GM23248 (cell line): ENCODE measurements at regions not wholly inside any gene's neighbourhood (a gene's known extent, or its start where the extent isn't known, plus 50 kb on each side); places are given as distances from the start of the nearest gene placed in this dataset.
"Not testable (repeated sequence)": the region's sequence is repeated elsewhere in the genome, so short reads cannot be mapped to it uniquely, and the experiment has no call there.

ENCODE experiments used
- DNase-seq: peaks from one replicate; pipeline ENCODE4 v3.0.0-alpha.2; 2015
- H2AFZ ChIP-seq: fragments of 200-600 bp; sonication (generic); 2 replicates; pipeline ENCODE4 v1.6.1; 2016; ENCODE audit warnings: antibody characterized with exemption
- H3F3A ChIP-seq: fragments of 200-600 bp; sonication (generic); 2 replicates; pipeline ENCODE4 v1.6.1; 2016; ENCODE audit warnings: mild to moderate bottlenecking, antibody characterized with exemption, mixed run types; ENCODE audit not compliant: insufficient read depth
- H3K27ac ChIP-seq: fragments of 200-600 bp; sonication (generic); 2 replicates; pipeline ENCODE4 v1.5.1; 2016; ENCODE audit warnings: mild to moderate bottlenecking
- H3K27me3 ChIP-seq: fragments of 200-600 bp; sonication (generic); replicated peaks from 2 replicates; pipeline ENCODE4 v1.6.1; 2016; ENCODE audit warnings: mild to moderate bottlenecking; ENCODE audit not compliant: insufficient read depth
- H3K36me3 ChIP-seq: fragments of 200-600 bp; sonication (generic); 2 replicates; pipeline ENCODE4 v1.6.1; 2016; ENCODE audit warnings: low read depth, mild to moderate bottlenecking
- H3K4me1 ChIP-seq: fragments of 200-600 bp; sonication (generic); 2 replicates; pipeline ENCODE4 v1.6.1; 2016; ENCODE audit warnings: mild to moderate bottlenecking; ENCODE audit not compliant: insufficient read depth
- H3K4me2 ChIP-seq: fragments of 200-600 bp; sonication (generic); one replicate; pipeline ENCODE4 v1.6.1; 2016; ENCODE audit warnings: mild to moderate bottlenecking; ENCODE audit not compliant: unreplicated experiment
- H3K4me3 ChIP-seq: fragments of 200-600 bp; sonication (generic); 2 replicates; pipeline ENCODE4 v1.5.1; 2016; ENCODE audit warnings: mild to moderate bottlenecking
- H3K79me2 ChIP-seq: fragments of 200-600 bp; sonication (generic); 2 replicates; pipeline ENCODE4 v1.6.1; 2016; ENCODE audit warnings: mild to moderate bottlenecking; ENCODE audit not compliant: insufficient read depth
- H3K9ac ChIP-seq: fragments of 200-600 bp; sonication (generic); 2 replicates; pipeline ENCODE4 v1.6.1; 2016; ENCODE audit warnings: mild to moderate bottlenecking
- H3K9me2 ChIP-seq: fragments of 200-600 bp; sonication (generic); 2 replicates; pipeline ENCODE4 v1.6.1; 2016; ENCODE audit warnings: mixed run types, mild to moderate bottlenecking, moderate library complexity; ENCODE audit not compliant: insufficient read depth
- H3K9me3 ChIP-seq: fragments of 200-600 bp; sonication (generic); one replicate; pipeline ENCODE4 v1.6.1; 2017; ENCODE audit warnings: low read depth
- H4K20me1 ChIP-seq: fragments of 200-600 bp; sonication (generic); 2 replicates; pipeline ENCODE4 v1.6.0; 2016; ENCODE audit not compliant: insufficient read depth
- WGBS, 2 experiments: methylation state at CpG; one replicate each; pipeline ENCODE4 v1.1.6; 2015 to 2017; ENCODE audit warnings: low lambda C conversion rate in 2 of 2, low coverage in 1 of 2; ENCODE audit errors: missing lambda C conversion rate in 2 of 2; 5-methylcytosine and 5-hydroxymethylcytosine counted together
- in situ Hi-C: fragments of 300-500 bp; cut with MboI; formaldehyde crosslinking; loops from 2 replicates; pipeline ENCODE4 v1.15.0; 2020

GRCh38 chr9:41839786-41840185, 289.4 kb downstream of the CNTNAP3B start:
- H3K27ac ChIP-seq, H3K4me1 ChIP-seq, H3K9me3 ChIP-seq, H3K4me2 ChIP-seq, H3F3A ChIP-seq, H4K20me1 ChIP-seq, H3K9me2 ChIP-seq, H3K79me2 ChIP-seq, H3K4me3 ChIP-seq, DNase-seq, H3K27me3 ChIP-seq, H2AFZ ChIP-seq, H3K9ac ChIP-seq, H3K36me3 ChIP-seq, in situ Hi-C loops: not testable (repeated sequence)
- WGBS, 2 experiments, result no CpG with 5 or more reads among the region's 1 CpG

GRCh38 chr9:41838953-41839352, 290.3 kb downstream of the CNTNAP3B start:
- DNase-seq, in situ Hi-C loops, H3K27me3 ChIP-seq, H3K9ac ChIP-seq, H4K20me1 ChIP-seq, H3K9me3 ChIP-seq, H3K9me2 ChIP-seq, H3K27ac ChIP-seq, H2AFZ ChIP-seq, H3F3A ChIP-seq, H3K36me3 ChIP-seq, H3K4me1 ChIP-seq, H3K4me3 ChIP-seq, H3K4me2 ChIP-seq, H3K79me2 ChIP-seq: not testable (repeated sequence)
- no CpG with 5 or more reads among the region's 4 CpGs for WGBS, 2 experiments

DNA sequence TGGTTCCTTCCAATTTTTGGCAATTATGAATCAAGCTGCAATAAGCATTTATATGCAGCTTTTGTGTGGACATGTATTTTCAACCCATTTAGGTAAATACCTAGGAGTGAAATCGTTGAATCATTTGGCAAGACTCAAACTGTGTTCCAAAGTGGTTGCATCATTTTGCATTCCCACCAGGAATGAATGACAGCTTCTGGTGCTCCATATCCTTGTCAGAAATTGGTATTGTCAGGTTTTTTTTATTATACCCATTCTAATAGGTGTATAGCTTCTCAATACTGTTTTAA, 290.7 kb downstream of the CNTNAP3B start:
- H3K4me1 ChIP-seq, H4K20me1 ChIP-seq, H2AFZ ChIP-seq, H3K79me2 ChIP-seq, H3K9me2 ChIP-seq, H3K27me3 ChIP-seq, H3K36me3 ChIP-seq, H3K4me2 ChIP-seq, H3K4me3 ChIP-seq, H3K9me3 ChIP-seq, in situ Hi-C loops, H3K27ac ChIP-seq, H3F3A ChIP-seq, DNase-seq, H3K9ac ChIP-seq: not testable (repeated sequence)
- no CpG with 5 or more reads among the region's 1 CpG for WGBS, 2 experiments

- H3K4me2 ChIP-seq, H3K79me2 ChIP-seq, H3K27me3 ChIP-seq, H4K20me1 ChIP-seq, DNase-seq, H3K9ac ChIP-seq, H2AFZ ChIP-seq, H3F3A ChIP-seq, H3K9me3 ChIP-seq, H3K36me3 ChIP-seq, H3K27ac ChIP-seq, H3K9me2 ChIP-seq, H3K4me1 ChIP-seq, in situ Hi-C loops, H3K4me3 ChIP-seq: not testable (repeated sequence)
- no CpG with 5 or more reads among the region's 3 CpGs for WGBS, 2 experiments
Measured at GRCh38 chr9:41837684-41838561, 291.3 kb downstream of the CNTNAP3B start.

DNA sequence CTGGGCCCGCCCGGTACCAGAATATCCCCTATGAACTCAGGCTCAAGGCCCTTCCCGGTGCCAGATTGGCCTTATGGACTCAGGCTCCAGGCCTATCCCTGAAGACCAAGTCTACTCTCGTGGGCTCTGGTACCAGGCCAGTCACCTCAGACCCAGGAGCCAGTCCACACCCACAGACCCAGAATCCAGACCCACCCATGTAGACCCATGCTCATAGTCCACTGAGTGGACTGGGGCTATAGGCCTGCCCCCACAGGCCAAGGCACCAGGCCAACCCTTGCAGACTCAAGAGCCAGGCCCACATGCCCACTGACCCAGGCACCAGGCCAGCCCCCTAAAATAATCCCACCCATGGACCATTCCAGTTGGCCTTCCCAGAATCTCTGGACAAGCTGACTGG, 296.1 kb downstream of the CNTNAP3B start:
- H3K36me3 ChIP-seq, H3K4me2 ChIP-seq, H3K9ac ChIP-seq, DNase-seq, in situ Hi-C loops, H3K9me2 ChIP-seq, H3K4me3 ChIP-seq, H3F3A ChIP-seq, H3K27ac ChIP-seq, H2AFZ ChIP-seq, H3K9me3 ChIP-seq, H3K79me2 ChIP-seq, H4K20me1 ChIP-seq, H3K4me1 ChIP-seq, H3K27me3 ChIP-seq: not testable (repeated sequence)
- WGBS, 2 experiments, result no CpG with 5 or more reads among the region's 4 CpGs

- H2AFZ ChIP-seq, H3K36me3 ChIP-seq: not testable (repeated sequence)
- WGBS, 2 experiments, result no CpG with 5 or more reads among the region's 8 CpGs
Measured at GRCh38 chr9:41824723-41825122, 304.5 kb downstream of the CNTNAP3B start.

GRCh38 chr9:41802706-41803105, 326.5 kb downstream of the CNTNAP3B start:
- H3K79me2 ChIP-seq, H3K36me3 ChIP-seq, H3K27me3 ChIP-seq, H3K4me1 ChIP-seq, H4K20me1 ChIP-seq, H3F3A ChIP-seq, H3K9me2 ChIP-seq, H3K9me3 ChIP-seq, in situ Hi-C loops, H3K27ac ChIP-seq, H3K4me3 ChIP-seq, H3K9ac ChIP-seq, H3K4me2 ChIP-seq, H2AFZ ChIP-seq, DNase-seq: not testable (repeated sequence)
- WGBS, 2 experiments, result 33% methylated on average over 4 of the region's 4 CpGs

More at GRCh38 chr9:41824723-41825122, 304.5 kb downstream of the CNTNAP3B start:
- H3K79me2 ChIP-seq, DNase-seq, H3K27me3 ChIP-seq, H3K9me3 ChIP-seq, H3K9ac ChIP-seq, in situ Hi-C loops, H3K27ac ChIP-seq, H3K9me2 ChIP-seq, H3K4me2 ChIP-seq, H3K4me1 ChIP-seq, H3F3A ChIP-seq, H3K4me3 ChIP-seq, H4K20me1 ChIP-seq: not testable (repeated sequence)

DNA sequence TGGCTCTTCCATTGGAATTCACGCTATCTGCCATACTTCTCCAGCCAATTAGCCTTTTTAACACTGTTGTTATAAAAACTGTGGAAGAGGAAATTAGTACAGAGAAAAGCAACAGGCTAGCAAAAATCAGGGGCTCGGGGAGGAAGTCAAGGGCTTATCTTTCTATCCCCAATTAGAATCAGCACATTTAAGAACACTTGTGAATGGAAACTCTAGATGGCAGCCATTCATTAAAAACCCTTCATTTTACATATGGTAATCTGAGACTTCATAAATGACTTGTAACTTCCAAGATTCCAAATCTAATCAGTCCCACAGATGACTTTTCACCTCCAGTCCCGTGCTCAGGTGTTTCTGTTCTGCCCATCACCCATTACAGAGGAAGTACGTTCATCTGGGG, 330.5 kb downstream of the CNTNAP3B start:
- H3K4me1 ChIP-seq, H3K9ac ChIP-seq, in situ Hi-C loops, H4K20me1 ChIP-seq, H2AFZ ChIP-seq, H3K36me3 ChIP-seq, H3K9me3 ChIP-seq, H3K27ac ChIP-seq, DNase-seq, H3K27me3 ChIP-seq, H3K4me2 ChIP-seq, H3F3A ChIP-seq, H3K4me3 ChIP-seq, H3K79me2 ChIP-seq, H3K9me2 ChIP-seq: not testable (repeated sequence)
- WGBS, 2 experiments, result 12 to 19% methylated on average over 4 of the region's 4 CpGs
